H1 (cell line): ENCODE measurements at regions not wholly inside any gene's neighbourhood (a gene's known extent, or its start where the extent isn't known, plus 50 kb on each side); places are given as distances from the start of the nearest gene placed in this dataset.

Source experiments
- ATF2 ChIP-seq: IDR thresholded peaks from 2 replicates; pipeline ENCODE4 v1.6.1; 2012; ENCODE audit warnings: low read length, inconsistent platforms
- JUN ChIP-seq: IDR thresholded peaks from 2 replicates; pipeline ENCODE4 v1.6.1; 2011; ENCODE audit warnings: low read depth, mild to moderate bottlenecking, improper control_type of control experiment, low read length
- JUND ChIP-seq: IDR thresholded peaks from 2 replicates; pipeline ENCODE4 v1.6.1; 2011; ENCODE audit warnings: mild to moderate bottlenecking, improper control_type of control experiment, low read length
- POLR2A ChIP-seq, 2 experiments: IDR thresholded peaks; 1 replicate in 1 of 2; 2 replicates in 1 of 2; pipeline ENCODE4 v1.6.1; 2011; ENCODE audit warnings: low read depth in 2 of 2, low read length in 2 of 2, mild to moderate bottlenecking in 2 of 2; ENCODE audit errors: control extremely low read depth in 1 of 2
- POLR2AphosphoS5 ChIP-seq: IDR thresholded peaks from 2 replicates; pipeline ENCODE4 v1.6.1; 2011; ENCODE audit warnings: low read depth, low read length
- SP4 ChIP-seq: IDR thresholded peaks from 2 replicates; pipeline ENCODE4 v1.6.1; 2012; ENCODE audit warnings: low read length, inconsistent platforms
- USF2 ChIP-seq: IDR thresholded peaks from 2 replicates; pipeline ENCODE4 v1.6.1; 2011; ENCODE audit warnings: low read length, improper control_type of control experiment
- YY1 ChIP-seq: IDR thresholded peaks from 2 replicates; pipeline ENCODE4 v1.6.1; 2011; ENCODE audit warnings: low read depth, mild to moderate bottlenecking, low read length
- TF ChIP-seq, protein P1 (sequence below), 3 experiments: IDR thresholded peaks; 1 replicate in 2 of 3; 2 replicates in 1 of 3; pipeline versions ENCODE4 v1.5.1 to v1.6.1; 2011; ENCODE audit warnings: low read length in 3 of 3, mild to moderate bottlenecking in 3 of 3, inconsistent platforms in 2 of 3, low read depth in 1 of 3, moderate library complexity in 1 of 3; ENCODE audit not compliant: insufficient read depth in 1 of 3; ENCODE audit errors: control extremely low read depth in 1 of 3

DNA sequence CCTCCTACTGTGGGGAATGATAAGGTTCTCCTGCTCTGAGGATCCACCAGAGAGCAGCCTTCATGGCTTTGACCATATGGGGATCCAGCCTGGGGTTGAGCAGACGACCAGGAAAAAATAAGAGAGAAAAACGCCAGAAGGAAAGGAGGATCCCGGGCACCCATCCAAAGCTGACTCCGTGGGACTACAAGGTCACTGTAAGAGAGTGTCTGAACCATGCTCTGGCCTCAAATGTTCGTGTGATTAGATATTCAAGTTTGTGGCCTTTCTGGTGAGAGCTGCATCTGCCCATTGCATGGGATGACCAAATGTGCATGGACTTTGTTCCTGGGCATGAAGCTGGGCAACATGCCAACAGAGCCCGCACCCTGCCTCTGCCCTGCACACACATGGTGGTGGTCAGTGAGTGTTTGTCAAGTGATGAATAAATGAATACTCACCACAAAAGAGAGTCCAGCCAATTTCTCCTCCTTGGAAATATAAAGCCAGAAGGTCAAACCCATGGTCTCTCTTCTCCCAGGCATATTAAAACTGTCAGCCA lies 346.0 kb upstream of the GATB start:
- TF ChIP-seq POLR2A (IDR thresholded peaks at IDR 0.05; ENCODE audit: control extremely low read depth in 1 of 2, low read depth in 2 of 2, low read length in 2 of 2) (no peak), JUND (no peak), YY1 (no peak), JUN (no peak), USF2 (no peak), POLR2AphosphoS5 (no peak), ATF2 (no peak), SP4 (no peak)
- TF ChIP-seq, protein P1, sequence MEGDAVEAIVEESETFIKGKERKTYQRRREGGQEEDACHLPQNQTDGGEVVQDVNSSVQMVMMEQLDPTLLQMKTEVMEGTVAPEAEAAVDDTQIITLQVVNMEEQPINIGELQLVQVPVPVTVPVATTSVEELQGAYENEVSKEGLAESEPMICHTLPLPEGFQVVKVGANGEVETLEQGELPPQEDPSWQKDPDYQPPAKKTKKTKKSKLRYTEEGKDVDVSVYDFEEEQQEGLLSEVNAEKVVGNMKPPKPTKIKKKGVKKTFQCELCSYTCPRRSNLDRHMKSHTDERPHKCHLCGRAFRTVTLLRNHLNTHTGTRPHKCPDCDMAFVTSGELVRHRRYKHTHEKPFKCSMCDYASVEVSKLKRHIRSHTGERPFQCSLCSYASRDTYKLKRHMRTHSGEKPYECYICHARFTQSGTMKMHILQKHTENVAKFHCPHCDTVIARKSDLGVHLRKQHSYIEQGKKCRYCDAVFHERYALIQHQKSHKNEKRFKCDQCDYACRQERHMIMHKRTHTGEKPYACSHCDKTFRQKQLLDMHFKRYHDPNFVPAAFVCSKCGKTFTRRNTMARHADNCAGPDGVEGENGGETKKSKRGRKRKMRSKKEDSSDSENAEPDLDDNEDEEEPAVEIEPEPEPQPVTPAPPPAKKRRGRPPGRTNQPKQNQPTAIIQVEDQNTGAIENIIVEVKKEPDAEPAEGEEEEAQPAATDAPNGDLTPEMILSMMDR (IDR thresholded peaks at IDR 0.05; ENCODE audit: control extremely low read depth in 1 of 3, insufficient read depth in 1 of 3, low read depth in 1 of 3, low read length in 3 of 3), result no peak
